ENCODE measurements at regions not wholly inside any gene's neighbourhood (a gene's known extent, or its start where the extent isn't known, plus 50 kb on each side); places are given as distances from the start of the nearest gene placed in this dataset.

GRCh38 chr1:239786464-239786863 lies 305.2 kb upstream of the FMN2 start:
- WGBS, 2 experiments = 67 to 70% methylated on average over 10 of the region's 10 CpGs
- no peak overlapping the region for H3K27ac ChIP-seq (ENCODE audit: insufficient read depth, low read depth, low read length, poor library complexity, severe bottlenecking)
- H3K9me3 ChIP-seq (ENCODE audit: control insufficient read depth, low read length) = no peaks in the 10 kb centered on the region
- no peaks in the 10 kb centered on the region for H3K36me3 ChIP-seq (ENCODE audit: control insufficient read depth, insufficient read depth, low read length)
- H3K4me3 ChIP-seq (ENCODE audit: insufficient read depth, low read depth, low read length) = no peak overlapping the region
- H3K4me1 ChIP-seq (ENCODE audit: control insufficient read depth, insufficient read depth, low read length) = no peaks in the 10 kb centered on the region
- no peaks in the 10 kb centered on the region for H3K27me3 ChIP-seq (ENCODE audit: control insufficient read depth, insufficient read depth, low read length, poor library complexity, severe bottlenecking)

- H3K27ac ChIP-seq (ENCODE audit: insufficient read depth, low read depth, low read length, poor library complexity, severe bottlenecking) = no peak overlapping the region
- no peaks in the 10 kb centered on the region for H3K36me3 ChIP-seq (ENCODE audit: control insufficient read depth, insufficient read depth, low read length)
- no peak overlapping the region for H3K4me3 ChIP-seq (ENCODE audit: insufficient read depth, low read depth, low read length)
- no peaks in the 10 kb centered on the region for H3K4me1 ChIP-seq (ENCODE audit: control insufficient read depth, insufficient read depth, low read length)
- H3K9me3 ChIP-seq (ENCODE audit: control insufficient read depth, low read length) = no peaks in the 10 kb centered on the region
- H3K27me3 ChIP-seq (ENCODE audit: control insufficient read depth, insufficient read depth, low read length, poor library complexity, severe bottlenecking) = no peaks in the 10 kb centered on the region
These were observed 299.5 kb upstream of the FMN2 start for GRCh38 chr1:239792157-239792556.

GRCh38 chr1:239795304-239795703 lies 296.4 kb upstream of the FMN2 start:
- Histone ChIP-seq H3K4me1 (ENCODE audit: control insufficient read depth, insufficient read depth, low read length) (no peaks in the 10 kb centered on the region), H3K9me3 (ENCODE audit: control insufficient read depth, low read length) (no peaks in the 10 kb centered on the region)
- WGBS, 2 experiments = 71 to 80% methylated on average over 3 of the region's 3 CpGs

GRCh38 chr1:239799617-239800016 lies 292.1 kb upstream of the FMN2 start:
- H3K4me3 ChIP-seq (ENCODE audit: insufficient read depth, low read depth, low read length) = no peak overlapping the region
- H3K4me1 ChIP-seq (ENCODE audit: control insufficient read depth, insufficient read depth, low read length) = no peaks in the 10 kb centered on the region
- no peaks in the 10 kb centered on the region for H3K36me3 ChIP-seq (ENCODE audit: control insufficient read depth, insufficient read depth, low read length)
- H3K27me3 ChIP-seq (ENCODE audit: control insufficient read depth, insufficient read depth, low read length, poor library complexity, severe bottlenecking) = no peaks in the 10 kb centered on the region
- no peak overlapping the region for H3K27ac ChIP-seq (ENCODE audit: insufficient read depth, low read depth, low read length, poor library complexity, severe bottlenecking)
- WGBS, 2 experiments = 98% methylated on average over 3 of the region's 3 CpGs
- no peaks in the 10 kb centered on the region for H3K9me3 ChIP-seq (ENCODE audit: control insufficient read depth, low read length)

More at GRCh38 chr1:239795304-239795703, 296.4 kb upstream of the FMN2 start:
- no peak overlapping the region for H3K27ac ChIP-seq (ENCODE audit: insufficient read depth, low read depth, low read length, poor library complexity, severe bottlenecking)
- H3K36me3 ChIP-seq (ENCODE audit: control insufficient read depth, insufficient read depth, low read length) = no peaks in the 10 kb centered on the region
- no peak overlapping the region for H3K4me3 ChIP-seq (ENCODE audit: insufficient read depth, low read depth, low read length)
- no peaks in the 10 kb centered on the region for H3K27me3 ChIP-seq (ENCODE audit: control insufficient read depth, insufficient read depth, low read length, poor library complexity, severe bottlenecking)

GRCh38 chr1:239800861-239801260 lies 290.8 kb upstream of the FMN2 start:
- Histone ChIP-seq H3K9me3 (ENCODE audit: control insufficient read depth, low read length) (no peaks in the 10 kb centered on the region), H3K27ac (ENCODE audit: insufficient read depth, low read depth, low read length, poor library complexity, severe bottlenecking) (no peak overlapping the region), H3K4me1 (ENCODE audit: control insufficient read depth, insufficient read depth, low read length) (no peaks in the 10 kb centered on the region), H3K27me3 (ENCODE audit: control insufficient read depth, insufficient read depth, low read length, poor library complexity, severe bottlenecking) (no peaks in the 10 kb centered on the region), H3K4me3 (ENCODE audit: insufficient read depth, low read depth, low read length) (no peak overlapping the region), H3K36me3 (ENCODE audit: control insufficient read depth, insufficient read depth, low read length) (no peaks in the 10 kb centered on the region)
- WGBS, 2 experiments = 93 to 95% methylated on average over 2 to 3 of the region's 3 CpGs

- no peak overlapping the region for H3K4me3 ChIP-seq (ENCODE audit: insufficient read depth, low read depth, low read length)
- H3K27ac ChIP-seq (ENCODE audit: insufficient read depth, low read depth, low read length, poor library complexity, severe bottlenecking) = no peak overlapping the region
- H3K9me3 ChIP-seq (ENCODE audit: control insufficient read depth, low read length) = no peaks in the 10 kb centered on the region
- H3K4me1 ChIP-seq (ENCODE audit: control insufficient read depth, insufficient read depth, low read length) = peaks cover 1% of the 10 kb centered on the region
- H3K36me3 ChIP-seq (ENCODE audit: control insufficient read depth, insufficient read depth, low read length) = no peaks in the 10 kb centered on the region
- H3K27me3 ChIP-seq (ENCODE audit: control insufficient read depth, insufficient read depth, low read length, poor library complexity, severe bottlenecking) = no peaks in the 10 kb centered on the region
- WGBS, 2 experiments = 89 to 94% methylated on average over 2 to 3 of the region's 3 CpGs
These were observed 289.4 kb upstream of the FMN2 start for GRCh38 chr1:239802275-239802674.

- Histone ChIP-seq H3K27ac (ENCODE audit: insufficient read depth, low read depth, low read length, poor library complexity, severe bottlenecking) (no peak overlapping the region), H3K9me3 (ENCODE audit: control insufficient read depth, low read length) (no peaks in the 10 kb centered on the region), H3K27me3 (ENCODE audit: control insufficient read depth, insufficient read depth, low read length, poor library complexity, severe bottlenecking) (no peaks in the 10 kb centered on the region), H3K4me3 (ENCODE audit: insufficient read depth, low read depth, low read length) (no peak overlapping the region), H3K36me3 (ENCODE audit: control insufficient read depth, insufficient read depth, low read length) (no peaks in the 10 kb centered on the region), H3K4me1 (ENCODE audit: control insufficient read depth, insufficient read depth, low read length) (peaks cover 13% of the 10 kb centered on the region)
- WGBS, 2 experiments = 86 to 87% methylated on average over 6 of the region's 6 CpGs
These were observed 287.9 kb upstream of the FMN2 start for GRCh38 chr1:239803781-239804180.

- H3K27ac ChIP-seq (ENCODE audit: insufficient read depth, low read depth, low read length, poor library complexity, severe bottlenecking) = no peak overlapping the region
- no peak overlapping the region for H3K4me3 ChIP-seq (ENCODE audit: insufficient read depth, low read depth, low read length)
- no peaks in the 10 kb centered on the region for H3K9me3 ChIP-seq (ENCODE audit: control insufficient read depth, low read length)
- peaks cover 13% of the 10 kb centered on the region for H3K4me1 ChIP-seq (ENCODE audit: control insufficient read depth, insufficient read depth, low read length)
- WGBS, 2 experiments = 93 to 94% methylated on average over 4 of the region's 4 CpGs
- no peaks in the 10 kb centered on the region for H3K27me3 ChIP-seq (ENCODE audit: control insufficient read depth, insufficient read depth, low read length, poor library complexity, severe bottlenecking)
- H3K36me3 ChIP-seq (ENCODE audit: control insufficient read depth, insufficient read depth, low read length) = no peaks in the 10 kb centered on the region
These were observed 287.4 kb upstream of the FMN2 start for GRCh38 chr1:239804266-239804665.

GRCh38 chr1:239805042-239805441 lies 286.6 kb upstream of the FMN2 start:
- no peaks in the 10 kb centered on the region for H3K36me3 ChIP-seq (ENCODE audit: control insufficient read depth, insufficient read depth, low read length)
- no peak overlapping the region for H3K27ac ChIP-seq (ENCODE audit: insufficient read depth, low read depth, low read length, poor library complexity, severe bottlenecking)
- WGBS, 2 experiments = 95 to 100% methylated on average over 4 of the region's 4 CpGs
- no peaks in the 10 kb centered on the region for H3K27me3 ChIP-seq (ENCODE audit: control insufficient read depth, insufficient read depth, low read length, poor library complexity, severe bottlenecking)
- peaks cover 13% of the 10 kb centered on the region for H3K4me1 ChIP-seq (ENCODE audit: control insufficient read depth, insufficient read depth, low read length)
- H3K4me3 ChIP-seq (ENCODE audit: insufficient read depth, low read depth, low read length) = no peak overlapping the region
- no peaks in the 10 kb centered on the region for H3K9me3 ChIP-seq (ENCODE audit: control insufficient read depth, low read length)

GRCh38 chr1:239805851-239806772 lies 285.6 kb upstream of the FMN2 start:
- no peak overlapping the region for H3K27ac ChIP-seq (ENCODE audit: insufficient read depth, low read depth, low read length, poor library complexity, severe bottlenecking)
- no peaks in the 10 kb centered on the region for H3K9me3 ChIP-seq (ENCODE audit: control insufficient read depth, low read length)
- H3K27me3 ChIP-seq (ENCODE audit: control insufficient read depth, insufficient read depth, low read length, poor library complexity, severe bottlenecking) = no peaks in the 10 kb centered on the region
- H3K4me3 ChIP-seq (ENCODE audit: insufficient read depth, low read depth, low read length) = no peak overlapping the region
- no peaks in the 10 kb centered on the region for H3K36me3 ChIP-seq (ENCODE audit: control insufficient read depth, insufficient read depth, low read length)
- peaks cover 24% of the 10 kb centered on the region for H3K4me1 ChIP-seq (ENCODE audit: control insufficient read depth, insufficient read depth, low read length)
- WGBS, 2 experiments = 93% methylated on average over 7 to 10 of the region's 10 CpGs
